ENCODE measurements at regions not wholly inside any gene's neighbourhood (a gene's known extent, or its start where the extent isn't known, plus 50 kb on each side); places are given as distances from the start of the nearest gene placed in this dataset.
"Not testable (repeated sequence)": the region's sequence is repeated elsewhere in the genome, so short reads cannot be mapped to it uniquely, and the experiment has no call there.

DNA sequence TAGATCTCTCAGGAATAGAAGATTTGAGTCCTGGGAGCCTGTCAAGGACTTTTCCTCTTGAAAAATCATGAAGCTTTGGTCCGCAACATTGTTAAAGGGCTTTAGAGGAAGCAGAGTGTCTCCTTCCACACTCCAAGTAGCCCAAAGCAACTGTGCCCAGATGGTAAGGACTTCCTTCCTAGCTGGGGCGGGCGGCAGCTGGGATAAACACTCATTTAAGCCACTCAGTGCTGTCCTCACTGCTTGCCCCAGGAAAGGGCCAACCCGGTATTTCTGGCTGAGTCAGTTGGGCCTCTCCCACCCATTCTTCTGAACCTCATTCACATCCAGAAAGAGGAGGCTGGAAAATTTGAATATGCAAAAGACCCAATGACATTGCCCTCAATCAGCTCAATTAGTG is 144.3 kb downstream of the CHIC2 start:
- DNase-seq (ENCODE audit: low spot score), result no peak

DNA sequence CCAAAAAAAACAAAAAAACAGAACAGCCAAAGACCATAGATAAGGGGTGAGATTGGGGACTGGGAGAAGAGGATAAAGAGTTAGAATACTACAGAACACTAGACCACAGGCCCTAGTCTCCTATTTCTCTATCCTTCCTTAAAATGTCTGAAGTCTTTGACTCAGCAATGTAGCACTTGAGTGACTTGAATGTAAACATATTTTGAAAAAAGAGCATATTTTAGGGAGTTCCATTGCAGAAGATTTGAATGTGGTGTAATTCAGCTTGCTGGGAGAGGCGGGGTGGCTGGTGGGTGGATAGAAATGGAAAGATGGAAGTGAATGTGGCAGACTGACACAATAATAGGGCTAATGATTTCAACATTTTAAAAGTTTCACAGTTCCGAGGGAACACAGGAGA is 144.9 kb downstream of the CHIC2 start:
- no peak for DNase-seq (ENCODE audit: low spot score)

DNA sequence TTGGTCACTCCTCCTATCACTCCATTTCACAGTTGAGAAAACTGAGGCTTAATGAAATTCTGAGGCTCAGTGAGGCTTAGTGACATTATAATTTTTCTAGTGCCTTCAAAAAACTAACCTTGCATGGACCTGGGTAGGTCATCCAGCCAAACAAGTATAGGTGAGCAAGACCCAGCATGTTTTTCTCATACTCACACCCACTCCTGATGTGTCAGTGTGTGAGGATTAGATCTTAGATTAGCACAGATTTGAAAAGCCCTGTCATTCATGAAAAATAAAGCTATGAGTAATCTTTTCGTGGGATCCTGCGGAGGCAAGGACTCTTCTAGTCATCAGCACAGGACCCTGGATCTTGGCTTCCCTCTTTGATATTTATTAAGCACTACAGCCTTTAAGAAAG is 146.7 kb downstream of the CHIC2 start:
- no peak for DNase-seq (ENCODE audit: low spot score)

DNA sequence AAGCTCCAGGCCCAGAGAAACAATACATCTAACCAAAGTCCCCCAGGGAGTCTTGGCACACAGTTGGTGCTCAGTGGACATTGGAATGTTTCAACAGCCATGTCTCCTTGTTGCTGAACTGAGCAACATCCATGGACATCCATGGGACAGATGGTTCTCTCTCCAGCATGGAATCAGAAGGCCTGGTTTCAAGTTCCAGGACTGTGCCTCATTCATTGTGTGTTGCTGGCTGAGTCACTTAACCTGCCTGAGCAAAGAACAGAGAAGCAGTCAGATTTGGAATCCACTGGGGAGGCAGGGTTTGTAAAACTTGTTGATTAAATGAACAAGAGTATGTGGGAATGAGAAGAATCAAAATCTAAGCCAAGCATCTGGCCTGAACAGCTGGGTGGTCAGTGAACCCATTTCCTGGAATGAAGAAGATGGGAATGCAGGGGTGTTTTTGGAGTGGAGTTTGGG is 147.9 kb downstream of the CHIC2 start:
- no peak for DNase-seq (ENCODE audit: low spot score)

DNA sequence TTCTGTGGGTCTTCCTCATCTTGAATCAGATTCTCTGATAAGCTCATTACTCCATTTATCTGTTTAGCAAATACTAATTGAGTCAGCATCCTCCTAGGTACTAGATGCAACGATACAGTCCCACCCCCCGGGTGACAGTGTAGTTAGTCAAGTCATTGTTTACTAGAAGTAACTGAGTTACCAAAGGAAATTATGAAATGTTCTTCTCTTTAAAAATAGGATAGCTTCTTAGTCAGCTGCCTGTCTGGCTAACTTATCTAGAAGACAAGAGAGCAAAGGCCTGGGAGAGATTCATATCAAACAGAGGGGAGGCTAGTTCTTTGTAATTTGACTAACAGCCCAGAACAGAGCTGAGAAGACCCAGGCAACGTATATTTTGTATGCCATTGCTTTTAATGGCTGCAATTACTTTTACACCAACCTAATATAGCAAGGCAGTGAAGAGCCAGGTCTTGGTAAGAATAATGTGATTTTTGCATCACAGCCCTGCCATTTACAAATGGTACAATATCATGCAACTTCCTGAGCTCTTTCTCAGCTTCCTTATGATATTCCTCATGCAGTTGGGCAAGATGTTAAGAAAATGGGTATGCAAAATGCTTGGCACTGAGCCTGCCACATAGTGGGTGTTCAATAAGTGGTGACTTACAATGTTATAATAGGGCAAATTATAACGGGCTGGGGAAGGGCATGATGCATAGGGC is 149.9 kb downstream of the CHIC2 start:
- DNase-seq (ENCODE audit: low spot score), result no peak

DNA sequence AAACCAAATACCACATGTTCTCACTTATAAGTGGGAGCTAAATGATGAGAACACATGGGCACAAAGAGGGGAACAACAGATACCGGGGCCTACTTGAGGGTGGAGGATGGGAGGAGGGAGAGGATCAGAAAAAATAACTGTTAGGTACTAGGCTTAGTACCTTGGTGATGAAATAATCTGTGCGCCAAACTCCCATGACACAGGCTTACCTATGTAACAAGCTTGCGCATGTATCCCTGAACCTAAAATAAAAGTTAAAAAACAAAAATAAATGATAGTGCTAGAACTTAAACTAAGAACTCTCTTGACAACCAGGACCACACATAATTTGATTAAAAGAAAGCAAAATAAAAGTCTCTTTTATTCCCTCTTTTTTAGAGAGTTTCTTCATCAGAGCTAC is 150.6 kb downstream of the CHIC2 start:
- no peak for DNase-seq (ENCODE audit: low spot score)

DNA sequence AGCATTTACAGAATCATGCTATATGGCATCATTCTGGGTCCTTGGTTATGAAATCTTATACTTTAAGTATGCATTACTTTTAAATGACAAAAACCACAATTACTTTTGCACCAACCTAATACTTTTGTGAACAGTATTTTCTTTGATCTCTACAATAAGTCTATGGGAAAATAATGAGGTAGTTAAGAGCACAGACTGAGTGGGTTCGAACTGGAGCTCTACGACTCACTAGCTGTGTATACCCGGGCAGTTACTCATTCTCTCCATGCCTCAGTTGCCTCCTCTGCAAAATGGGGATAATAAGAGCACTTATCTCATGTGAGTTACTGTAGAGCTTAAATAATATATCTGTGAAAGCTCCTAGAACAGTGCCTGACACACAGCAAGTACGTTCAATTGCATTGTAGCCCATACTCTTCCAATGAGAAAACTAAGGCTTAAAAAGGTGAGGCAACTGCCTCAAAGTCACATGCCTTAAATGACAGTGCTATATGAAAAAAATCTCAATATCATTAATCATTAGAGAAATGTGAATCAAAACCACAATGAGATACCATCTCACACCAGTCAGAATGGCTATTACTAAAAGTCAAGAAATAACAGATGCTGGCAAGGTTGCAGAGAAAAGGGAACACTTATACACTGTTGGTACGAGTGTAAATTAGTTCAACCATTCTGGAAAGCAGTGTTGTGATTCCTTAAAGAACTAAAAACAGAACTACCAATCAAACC is 151.5 kb downstream of the CHIC2 start:
- no peak for DNase-seq (ENCODE audit: low spot score)

DNA sequence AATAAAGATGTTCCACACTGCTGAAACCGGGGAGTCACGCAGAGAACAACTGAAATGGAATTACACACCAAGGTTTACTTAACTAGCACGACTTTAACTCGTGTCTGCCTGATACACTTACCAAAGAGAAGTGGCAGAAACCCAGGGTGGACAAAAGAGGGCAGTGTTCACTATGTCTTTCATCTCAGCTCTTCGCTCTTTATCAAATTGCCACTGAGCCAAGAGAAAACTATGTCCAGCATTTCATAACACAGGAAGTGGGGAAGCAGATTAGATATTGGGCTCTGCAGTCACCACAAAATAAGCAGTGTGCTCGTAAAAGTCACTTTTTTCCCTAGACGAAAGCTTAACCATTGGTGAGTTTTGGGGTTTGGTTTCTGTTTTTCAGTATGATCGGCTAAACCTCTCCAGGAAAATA is 155.7 kb downstream of the CHIC2 start:
- DNase-seq (ENCODE audit: low spot score), result peak; percentile 81

DNA sequence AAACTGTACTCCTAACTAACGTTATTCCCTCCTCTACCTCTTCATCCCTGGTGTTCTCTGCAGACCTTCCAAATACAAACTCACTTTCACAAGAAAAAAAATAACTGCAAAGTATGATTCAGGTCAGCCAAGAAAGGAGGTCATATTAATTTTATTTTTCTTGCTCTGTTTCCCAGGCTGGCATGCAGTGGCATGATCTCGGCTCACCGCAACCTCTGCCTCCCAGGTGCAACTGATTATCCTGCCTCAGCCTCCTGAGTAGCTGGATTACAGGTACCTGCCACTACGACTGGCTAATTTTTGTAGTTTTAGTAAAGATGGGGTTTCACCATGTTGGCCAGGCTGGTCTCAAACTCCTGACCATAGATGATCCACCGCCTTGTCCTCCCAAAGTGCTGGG is 156.6 kb downstream of the CHIC2 start:
- DNase-seq (ENCODE audit: low spot score), result no peak

DNA sequence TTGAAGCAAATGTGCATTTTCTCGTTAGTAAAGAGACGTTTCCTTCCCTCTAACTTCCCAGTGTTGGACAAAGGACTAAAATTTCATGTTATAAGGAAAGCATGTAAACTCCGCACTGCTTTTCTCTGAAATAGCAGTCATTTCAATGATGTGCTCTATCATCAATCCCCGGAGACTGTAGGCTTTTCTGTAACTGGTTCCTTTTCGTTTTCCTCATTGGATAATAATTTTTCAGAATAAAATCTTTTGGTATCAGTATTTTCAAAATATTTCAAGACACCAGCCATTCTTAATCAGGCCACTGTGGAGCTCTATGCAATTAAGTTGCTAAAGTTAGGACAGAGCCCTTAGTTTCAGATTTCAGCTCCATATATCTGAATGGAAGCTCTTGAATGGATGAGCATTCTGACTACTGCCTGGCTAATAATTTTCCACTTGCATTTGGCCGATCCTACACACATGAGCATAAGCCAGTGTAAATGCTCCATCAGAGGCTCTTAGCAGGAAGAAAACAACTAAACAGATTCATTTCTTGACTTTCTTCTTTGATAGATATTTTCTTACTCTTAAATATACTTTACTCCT is 157.7 kb downstream of the CHIC2 start:
- DNase-seq (ENCODE audit: low spot score), result no peak

DNA sequence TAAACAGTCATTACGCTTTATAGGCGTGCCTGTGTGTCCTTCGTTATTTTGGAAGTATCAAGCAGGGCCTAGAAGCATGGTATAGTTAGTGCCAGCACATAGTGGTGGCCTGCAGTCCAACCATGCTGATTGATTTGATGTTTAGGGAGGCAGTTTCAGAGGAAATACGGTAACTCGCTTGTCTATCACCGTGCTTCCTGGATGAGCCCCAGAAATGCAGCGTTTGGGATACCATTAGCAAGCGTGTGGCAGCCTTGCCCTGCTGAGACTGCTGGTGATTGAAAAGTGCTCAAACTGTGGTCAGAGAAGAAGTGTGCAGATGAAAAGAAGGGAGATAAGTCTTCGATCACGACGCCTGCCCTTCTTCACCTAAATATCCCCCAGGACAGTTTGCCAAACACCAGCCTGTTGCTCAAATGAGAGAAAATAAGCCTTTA is 158.4 kb downstream of the CHIC2 start:
- DNase-seq (ENCODE audit: low spot score), result peak; percentile 83

DNA sequence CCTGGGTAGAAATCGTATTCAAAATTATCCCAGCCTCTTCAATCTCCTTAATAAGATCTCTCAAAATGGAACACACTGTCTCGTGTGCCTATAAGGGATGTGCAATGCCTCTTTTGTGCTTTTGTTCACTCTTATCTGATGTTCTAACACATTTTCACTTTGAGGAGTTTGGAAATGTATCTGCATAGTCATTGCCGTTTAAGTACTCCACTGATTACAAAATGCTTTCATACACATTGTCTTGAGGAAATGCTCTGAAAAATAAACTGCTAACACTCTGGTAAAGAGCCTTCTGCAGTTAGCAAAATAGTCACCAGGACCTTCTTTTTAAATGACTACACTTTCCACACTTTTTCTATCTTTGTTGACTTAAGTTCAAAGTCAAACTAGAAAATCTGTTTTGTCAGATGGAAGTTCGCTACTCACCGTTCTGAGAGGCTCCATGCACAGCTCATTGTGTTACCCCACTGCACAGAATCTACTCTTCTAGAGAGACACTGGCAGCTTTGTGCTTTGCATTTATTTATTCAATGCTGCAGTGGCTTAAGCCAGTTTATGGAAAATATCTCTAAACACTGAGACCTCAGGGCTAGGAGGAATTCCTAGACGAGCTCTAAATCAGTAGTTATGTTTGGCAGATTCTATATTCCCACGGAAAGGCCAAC is 159.0 kb downstream of the CHIC2 start:
- peak; percentile 65 for DNase-seq (ENCODE audit: low spot score)

DNA sequence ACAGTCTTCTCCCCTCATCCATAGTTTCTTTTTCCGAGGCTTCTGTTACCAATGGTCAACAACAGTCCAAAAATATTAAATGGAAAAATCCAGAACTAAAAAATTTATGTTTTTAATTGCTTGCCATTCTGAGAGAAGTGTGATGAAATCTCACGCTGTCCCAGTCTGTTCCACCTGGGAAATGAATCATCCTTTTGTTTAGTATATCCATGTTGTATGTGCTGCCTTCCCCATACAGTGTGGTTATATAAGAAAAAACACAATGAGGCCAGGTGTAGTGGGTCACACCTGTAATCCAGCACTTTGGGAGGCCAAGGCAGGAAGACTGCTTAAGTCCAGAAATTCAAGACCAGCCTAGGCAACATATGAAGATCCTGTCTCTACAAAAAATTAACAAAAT is 161.6 kb downstream of the CHIC2 start:
- DNase-seq (ENCODE audit: low spot score), result no peak

DNA sequence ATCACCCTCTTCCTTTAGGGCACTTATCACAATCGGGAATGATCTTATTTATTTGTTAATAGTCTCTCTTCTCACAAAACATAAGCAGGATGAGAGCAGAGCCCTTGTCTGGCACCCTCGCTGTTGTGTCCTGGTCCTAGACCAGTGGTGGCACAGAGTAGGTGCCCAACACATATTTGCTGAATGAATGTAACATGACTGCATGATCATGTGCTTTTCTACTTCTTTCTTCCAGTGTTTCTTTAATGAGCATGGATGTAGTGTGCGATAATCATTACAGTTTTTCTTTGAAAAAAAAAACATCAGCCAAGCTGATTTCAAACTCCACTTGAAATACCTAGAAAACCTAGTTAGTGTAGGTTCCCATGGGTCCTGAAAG is 164.1 kb downstream of the CHIC2 start:
- DNase-seq (ENCODE audit: low spot score), result no peak

DNA sequence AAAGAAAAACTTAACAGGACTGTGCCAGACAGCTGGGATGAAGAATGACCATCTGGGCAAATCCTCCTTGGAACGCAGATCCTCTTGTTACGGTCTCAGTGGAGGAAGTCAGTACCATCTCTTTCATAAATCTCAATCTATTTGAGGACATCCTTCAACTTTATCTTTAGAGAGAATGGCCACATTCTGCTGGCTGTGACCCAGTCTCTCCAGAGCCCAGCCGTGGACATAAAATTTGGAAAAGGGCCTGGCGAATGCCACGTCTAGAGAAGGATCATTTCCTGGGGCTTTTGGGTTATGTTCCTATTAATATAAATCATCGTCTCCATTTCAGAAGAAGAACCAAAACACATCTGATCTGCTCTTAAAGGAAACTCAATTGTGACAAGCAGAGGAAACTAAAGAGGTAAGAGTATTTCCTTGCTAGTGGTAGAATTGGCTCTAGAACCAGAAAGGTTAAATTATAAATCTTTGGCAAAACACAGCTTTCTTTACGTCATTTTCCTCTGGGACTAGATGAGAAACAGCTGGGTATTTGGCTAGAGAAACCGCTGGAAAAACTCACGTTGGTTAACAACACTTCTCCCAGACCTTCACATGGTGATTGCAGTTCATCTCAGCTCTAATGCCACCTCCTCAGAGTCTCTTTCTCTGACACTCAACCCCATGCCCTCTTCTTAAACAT is 164.7 kb downstream of the CHIC2 start:
- no peak for DNase-seq (ENCODE audit: low spot score)

DNA sequence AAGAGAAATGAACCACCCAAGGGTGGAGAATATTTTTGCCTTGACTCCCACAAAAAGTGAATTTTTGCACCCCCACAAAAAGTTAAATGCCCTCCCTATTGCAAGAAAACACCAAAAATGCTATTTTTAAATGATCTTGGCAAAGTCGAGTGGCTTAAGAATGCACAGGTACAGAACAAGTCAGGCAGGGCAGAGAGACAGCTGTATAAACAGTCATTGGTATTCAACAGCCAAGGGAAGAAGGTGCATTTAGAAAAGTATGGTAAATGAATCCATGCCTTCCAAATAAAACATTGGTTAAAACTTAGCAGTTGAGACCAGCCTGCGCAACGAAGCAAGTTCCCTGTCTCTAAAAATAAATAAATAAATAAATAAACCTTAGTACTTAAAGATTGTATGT is 169.3 kb downstream of the CHIC2 start:
- no peak for DNase-seq (ENCODE audit: low spot score)

DNA sequence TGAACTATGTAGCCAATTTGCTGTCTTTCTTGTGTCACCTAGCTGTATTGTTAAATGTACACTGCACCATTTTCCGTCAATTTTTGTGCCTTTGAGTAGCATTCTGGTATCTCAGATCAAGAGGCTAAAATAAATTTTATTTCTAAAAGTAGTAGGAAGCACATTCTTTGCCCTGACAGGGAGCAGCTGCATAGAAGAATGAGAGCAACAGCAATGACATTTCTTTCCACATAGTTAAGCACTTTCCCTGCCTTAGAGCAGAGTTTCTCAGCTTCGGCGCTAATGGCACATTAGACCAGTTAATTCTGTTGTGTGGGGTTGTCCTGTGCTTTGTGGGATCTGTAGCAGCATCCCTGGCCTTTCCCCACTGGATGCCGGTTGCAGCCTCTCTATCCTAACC is 173.9 kb downstream of the CHIC2 start:
- DNase-seq (ENCODE audit: low spot score), result no peak

DNA sequence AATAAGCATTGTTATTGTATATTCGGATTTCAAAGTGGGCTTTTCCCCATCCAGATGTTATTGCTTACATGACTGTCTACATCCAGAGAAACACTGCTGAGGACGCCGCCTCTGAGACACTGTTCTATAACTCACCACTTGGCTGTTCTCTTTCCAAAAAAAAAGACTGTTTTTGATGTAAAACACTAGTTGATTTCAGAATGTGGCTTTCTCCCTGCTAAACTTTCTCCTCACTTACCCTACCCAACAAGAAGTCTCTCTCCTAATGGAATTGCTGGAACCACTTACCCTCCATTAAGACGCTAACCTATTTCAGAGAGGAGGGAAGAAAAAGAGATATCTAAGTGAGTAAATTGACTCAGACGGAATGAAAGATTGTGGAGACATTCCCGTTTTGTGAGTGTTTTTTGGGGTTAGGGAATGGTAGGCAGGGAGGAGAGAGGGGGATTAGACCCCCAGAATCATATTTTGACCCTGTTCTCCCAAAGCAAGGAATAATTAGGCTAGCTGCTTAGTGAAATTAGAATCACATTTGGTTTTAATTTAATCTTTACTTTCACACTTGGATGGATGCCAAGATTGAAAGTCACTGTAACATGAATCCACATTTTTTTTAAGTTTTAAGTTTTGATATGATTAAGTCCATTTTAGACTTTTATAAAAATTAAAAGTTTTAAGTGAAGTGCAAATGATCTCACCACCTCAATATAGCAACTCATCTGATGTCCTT is 174.9 kb downstream of the CHIC2 start:
- no peak for DNase-seq (ENCODE audit: low spot score)

DNA sequence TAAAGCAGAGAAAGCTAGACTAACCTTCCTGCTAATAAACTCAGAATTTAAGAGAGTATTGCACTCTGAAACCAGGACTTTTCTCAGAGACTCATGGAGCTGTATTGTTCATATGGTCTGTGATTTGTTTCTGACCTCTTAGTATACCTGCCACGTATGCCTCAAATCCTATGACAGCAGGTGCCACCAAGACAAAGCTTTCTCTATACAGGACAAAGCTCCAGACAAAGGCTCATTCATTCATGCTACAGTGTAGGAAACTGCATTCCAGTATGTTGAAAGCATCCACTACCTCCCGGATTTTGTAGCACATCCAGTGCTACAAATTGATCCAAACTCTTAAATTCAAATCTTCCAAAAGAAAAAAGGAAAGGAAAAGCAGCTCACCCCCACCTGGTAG is 178.3 kb downstream of the CHIC2 start:
- peak; percentile 86 for DNase-seq (ENCODE audit: low spot score)

DNA sequence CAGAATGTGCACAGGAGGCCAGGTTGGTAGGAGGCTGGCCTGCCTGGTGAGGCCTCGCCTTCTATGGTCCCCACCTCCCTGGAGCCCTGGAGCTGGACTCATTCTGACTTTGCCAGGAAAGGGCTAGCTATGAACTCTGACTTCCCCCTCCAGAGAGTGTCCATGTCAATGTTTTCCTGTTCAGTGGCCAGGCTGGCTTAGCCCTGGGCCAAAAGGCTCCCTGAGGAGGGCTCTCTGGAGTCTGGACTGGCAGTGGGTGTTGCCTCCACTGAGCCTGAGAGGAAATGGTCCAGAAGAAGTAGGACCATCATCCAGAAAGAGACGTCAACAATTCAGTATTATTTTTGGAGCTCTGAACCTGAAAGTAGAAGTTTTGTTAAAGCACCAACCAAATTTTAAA is 178.7 kb downstream of the CHIC2 start:
- no peak for DNase-seq (ENCODE audit: low spot score)

DNA sequence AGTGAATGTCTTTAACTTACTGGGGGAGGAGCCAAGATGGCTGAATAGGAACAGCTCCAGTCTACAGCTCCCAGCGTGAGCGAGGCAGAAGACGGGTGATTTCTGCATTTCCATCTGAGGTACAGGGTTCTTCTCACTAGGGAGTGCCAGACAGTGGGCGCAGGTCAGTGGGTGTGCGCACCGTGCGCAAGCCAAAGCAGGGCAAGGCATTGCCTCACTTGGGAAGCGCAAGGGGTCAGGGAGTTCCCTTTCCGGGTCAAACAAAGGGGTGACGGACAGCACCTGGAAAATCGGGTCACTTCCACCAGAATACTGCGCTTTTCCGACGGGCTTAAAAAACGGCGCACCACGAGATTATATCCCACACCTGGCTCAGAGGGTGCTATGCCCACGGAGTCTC is 187.3 kb downstream of the CHIC2 start:
- DNase-seq (ENCODE audit: low spot score), result not testable (repeated sequence)

DNA sequence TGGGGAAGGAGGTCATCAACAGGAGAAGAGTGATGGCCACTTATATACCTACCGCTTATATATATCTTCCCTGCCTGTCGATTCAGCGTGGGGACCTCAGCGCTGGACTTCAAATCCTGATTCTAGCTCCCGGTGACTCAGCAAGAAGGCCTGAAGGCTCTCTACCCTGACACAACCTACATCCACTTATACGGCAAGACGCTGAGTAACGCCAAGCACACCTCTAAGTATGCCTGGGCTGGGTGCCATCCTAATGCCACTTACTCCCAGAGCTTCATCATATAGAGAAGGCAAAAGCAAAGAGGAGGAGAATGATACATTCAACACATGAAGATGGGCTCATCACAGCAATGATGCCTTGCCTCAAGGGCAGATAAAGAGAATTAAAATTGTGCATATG is 198.3 kb downstream of the CHIC2 start:
- DNase-seq (ENCODE audit: low spot score), result no peak

Data from pons (tissue), 1 donor.